ENCODE measurements at regions not wholly inside any gene's neighbourhood (a gene's known extent, or its start where the extent isn't known, plus 50 kb on each side); places are given as distances from the start of the nearest gene placed in this dataset.
A peak's percentile ranks its signal among the peaks of the same experiment; 100 is the strongest.

GRCh38 chr5:167785901-167786300 is 505.5 kb upstream of the WWC1 start:
- H3K4me3 ChIP-seq, result no peak overlapping the region
- H3K9ac ChIP-seq (ENCODE audit: insufficient read length), result no peak overlapping the region
- no peak overlapping the region for H3K27ac ChIP-seq
- DNase-seq (ENCODE audit: low read depth, low spot score), result no peak
- H3K36me3 ChIP-seq (ENCODE audit: insufficient read depth, low read length), result no peaks in the 10 kb centered on the region
- no peak for TF ChIP-seq FOXP2 (optimal IDR thresholded peaks at IDR 0.05; ENCODE audit: control extremely low read depth, extremely low read length, insufficient read depth)
- no peak for TF ChIP-seq EZH2 (IDR thresholded peaks at IDR 0.05)
- no peak for TF ChIP-seq POLR2AphosphoS5 (IDR thresholded peaks at IDR 0.05; ENCODE audit: borderline replicate concordance, low read depth, low read length)
- H3K9me3 ChIP-seq (ENCODE audit: low read depth, low read length), result no peaks in the 10 kb centered on the region

- Histone ChIP-seq H3K9me3 (ENCODE audit: low read depth, low read length) (no peaks in the 10 kb centered on the region), H3K27ac (peak overlapping the region; percentile 55; the same call in 1 of the 2 replicates), H3K9ac (ENCODE audit: insufficient read length) (no peak overlapping the region), H3K4me3 (no peak overlapping the region), H3K36me3 (ENCODE audit: insufficient read depth, low read length) (no peaks in the 10 kb centered on the region)
- DNase-seq (ENCODE audit: low read depth, low spot score), result no peak
- TF ChIP-seq EZH2 (IDR thresholded peaks at IDR 0.05), result no peak
- no peak; the same call in 1 of the 2 replicates for TF ChIP-seq POLR2AphosphoS5 (IDR thresholded peaks at IDR 0.05; ENCODE audit: borderline replicate concordance, low read depth, low read length)
- no peak for TF ChIP-seq FOXP2 (optimal IDR thresholded peaks at IDR 0.05; ENCODE audit: control extremely low read depth, extremely low read length, insufficient read depth)
These were observed 504.4 kb upstream of the WWC1 start for GRCh38 chr5:167786871-167787578.

GRCh38 chr5:167790045-167790444 is 501.4 kb upstream of the WWC1 start:
- no peaks in the 10 kb centered on the region for H3K9me3 ChIP-seq (ENCODE audit: low read depth, low read length)
- no peaks in the 10 kb centered on the region for H3K36me3 ChIP-seq (ENCODE audit: insufficient read depth, low read length)
- no peak overlapping the region for H3K9ac ChIP-seq (ENCODE audit: insufficient read length)
- DNase-seq (ENCODE audit: low read depth, low spot score), result no peak
- TF ChIP-seq EZH2 (IDR thresholded peaks at IDR 0.05) (no peak), FOXP2 (optimal IDR thresholded peaks at IDR 0.05; ENCODE audit: control extremely low read depth, extremely low read length, insufficient read depth) (no peak), POLR2AphosphoS5 (IDR thresholded peaks at IDR 0.05; ENCODE audit: borderline replicate concordance, low read depth, low read length) (no peak)
- H3K27ac ChIP-seq, result no peak overlapping the region
- no peak overlapping the region for H3K4me3 ChIP-seq

DNA sequence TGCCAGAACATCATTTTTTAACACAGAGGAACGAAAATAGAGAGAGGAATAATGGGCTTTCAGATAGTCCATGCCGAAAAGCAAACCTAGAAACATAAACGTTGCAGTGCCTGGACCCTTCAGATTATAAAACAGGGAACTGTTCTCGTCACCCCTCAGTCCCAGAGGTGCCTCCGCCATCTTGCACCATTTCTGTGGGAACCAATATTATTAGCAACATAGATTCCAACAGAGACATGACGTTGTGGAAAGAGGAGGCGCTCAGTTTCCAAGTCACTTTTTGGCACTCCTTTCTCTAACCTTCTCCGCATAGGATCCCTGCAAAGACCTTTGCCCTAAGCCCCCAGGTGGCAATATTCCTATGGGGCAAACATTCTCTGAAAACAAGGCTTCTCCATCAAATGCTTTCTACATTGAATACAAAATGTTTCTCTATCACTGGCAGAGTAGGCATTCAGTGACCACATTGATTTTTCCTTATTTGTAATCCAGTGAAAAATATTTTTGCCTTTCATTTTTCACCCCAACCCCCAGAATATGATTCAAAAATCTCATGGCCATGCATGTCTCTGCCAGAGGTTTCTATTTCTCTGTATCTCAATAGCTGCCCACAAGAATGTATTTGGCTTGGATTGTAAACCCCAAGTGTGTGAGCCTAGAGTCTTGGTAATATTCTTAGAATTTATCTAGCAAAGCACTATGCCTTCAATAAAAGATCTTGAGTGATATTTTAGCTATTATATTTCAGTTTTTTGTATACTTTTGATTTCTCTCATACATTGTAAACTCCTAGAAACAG is 500.8 kb upstream of the WWC1 start:
- Histone ChIP-seq H3K27ac (no peak overlapping the region), H3K4me3 (no peak overlapping the region), H3K9me3 (ENCODE audit: low read depth, low read length) (no peaks in the 10 kb centered on the region), H3K9ac (ENCODE audit: insufficient read length) (no peak overlapping the region), H3K36me3 (ENCODE audit: insufficient read depth, low read length) (no peaks in the 10 kb centered on the region)
- no peak for DNase-seq (ENCODE audit: low read depth, low spot score)
- TF ChIP-seq EZH2 (IDR thresholded peaks at IDR 0.05), result no peak
- no peak for TF ChIP-seq FOXP2 (optimal IDR thresholded peaks at IDR 0.05; ENCODE audit: control extremely low read depth, extremely low read length, insufficient read depth)
- TF ChIP-seq POLR2AphosphoS5 (IDR thresholded peaks at IDR 0.05; ENCODE audit: borderline replicate concordance, low read depth, low read length), result no peak

DNA sequence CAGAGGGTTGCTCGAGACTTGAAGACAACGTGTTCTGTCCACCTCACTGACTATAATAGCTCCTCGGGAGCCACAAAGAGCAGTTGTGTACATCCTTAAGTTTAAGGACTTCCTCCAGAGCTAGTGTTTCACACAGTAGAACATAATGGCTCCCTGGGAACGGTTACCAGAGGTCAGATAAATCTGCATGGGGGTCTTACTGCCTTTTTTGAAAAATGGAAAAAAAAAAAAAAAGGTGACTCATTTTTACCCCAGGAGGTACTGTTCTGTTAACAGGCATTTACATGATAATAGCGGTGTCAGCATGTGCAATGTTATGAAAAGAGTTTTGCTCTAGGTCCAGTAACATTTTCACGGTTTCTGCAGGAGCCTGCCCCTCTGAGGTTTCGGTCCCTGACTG is 498.9 kb upstream of the WWC1 start:
- TF ChIP-seq FOXP2 (optimal IDR thresholded peaks at IDR 0.05; ENCODE audit: control extremely low read depth, extremely low read length, insufficient read depth) (no peak), POLR2AphosphoS5 (IDR thresholded peaks at IDR 0.05; ENCODE audit: borderline replicate concordance, low read depth, low read length) (no peak), EZH2 (IDR thresholded peaks at IDR 0.05) (no peak)
- Histone ChIP-seq H3K27ac (no peak overlapping the region), H3K9ac (ENCODE audit: insufficient read length) (no peak overlapping the region), H3K36me3 (ENCODE audit: insufficient read depth, low read length) (no peaks in the 10 kb centered on the region), H3K4me3 (no peak overlapping the region), H3K9me3 (ENCODE audit: low read depth, low read length) (no peaks in the 10 kb centered on the region)
- DNase-seq (ENCODE audit: low read depth, low spot score), result no peak

GRCh38 chr5:167793700-167794099 is 497.7 kb upstream of the WWC1 start:
- Histone ChIP-seq H3K36me3 (ENCODE audit: insufficient read depth, low read length) (no peaks in the 10 kb centered on the region), H3K9me3 (ENCODE audit: low read depth, low read length) (no peaks in the 10 kb centered on the region), H3K27ac (no peak overlapping the region), H3K4me3 (no peak overlapping the region), H3K9ac (ENCODE audit: insufficient read length) (no peak overlapping the region)
- TF ChIP-seq FOXP2 (optimal IDR thresholded peaks at IDR 0.05; ENCODE audit: control extremely low read depth, extremely low read length, insufficient read depth), result no peak
- no peak for TF ChIP-seq POLR2AphosphoS5 (IDR thresholded peaks at IDR 0.05; ENCODE audit: borderline replicate concordance, low read depth, low read length)
- no peak for TF ChIP-seq EZH2 (IDR thresholded peaks at IDR 0.05)
- no peak for DNase-seq (ENCODE audit: low read depth, low spot score)

DNA sequence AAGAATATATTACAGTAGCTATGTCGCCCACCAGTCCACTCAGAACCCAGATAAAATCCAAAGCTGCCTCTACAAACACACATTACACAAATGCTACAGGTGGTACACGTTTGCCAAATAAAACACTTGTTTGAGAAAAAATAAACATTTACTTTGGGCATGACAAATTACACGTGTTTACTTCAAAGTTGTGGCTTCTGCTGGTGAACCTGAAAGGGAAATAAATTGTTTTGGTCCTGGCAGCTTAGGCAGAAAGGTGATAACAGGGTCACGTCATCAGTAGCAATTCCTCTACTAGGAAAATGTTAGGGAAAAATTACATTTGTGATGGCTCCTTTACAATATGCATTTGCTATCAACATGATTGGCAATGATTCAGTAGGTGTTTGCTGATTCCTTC is 497.3 kb upstream of the WWC1 start:
- TF ChIP-seq POLR2AphosphoS5 (IDR thresholded peaks at IDR 0.05; ENCODE audit: borderline replicate concordance, low read depth, low read length), result no peak
- no peak for TF ChIP-seq FOXP2 (optimal IDR thresholded peaks at IDR 0.05; ENCODE audit: control extremely low read depth, extremely low read length, insufficient read depth)
- no peak for TF ChIP-seq EZH2 (IDR thresholded peaks at IDR 0.05)
- H3K9me3 ChIP-seq (ENCODE audit: low read depth, low read length), result no peaks in the 10 kb centered on the region
- H3K9ac ChIP-seq (ENCODE audit: insufficient read length), result no peak overlapping the region
- no peak overlapping the region for H3K4me3 ChIP-seq
- no peaks in the 10 kb centered on the region for H3K36me3 ChIP-seq (ENCODE audit: insufficient read depth, low read length)
- DNase-seq (ENCODE audit: low read depth, low spot score), result no peak
- no peak overlapping the region for H3K27ac ChIP-seq

GRCh38 chr5:167796672-167797071 is 494.8 kb upstream of the WWC1 start:
- no peaks in the 10 kb centered on the region for H3K9me3 ChIP-seq (ENCODE audit: low read depth, low read length)
- no peak overlapping the region for H3K27ac ChIP-seq
- no peak overlapping the region for H3K9ac ChIP-seq (ENCODE audit: insufficient read length)
- TF ChIP-seq POLR2AphosphoS5 (IDR thresholded peaks at IDR 0.05; ENCODE audit: borderline replicate concordance, low read depth, low read length) (no peak), EZH2 (IDR thresholded peaks at IDR 0.05) (no peak), FOXP2 (optimal IDR thresholded peaks at IDR 0.05; ENCODE audit: control extremely low read depth, extremely low read length, insufficient read depth) (no peak)
- DNase-seq (ENCODE audit: low read depth, low spot score), result no peak
- no peak overlapping the region for H3K4me3 ChIP-seq
- no peaks in the 10 kb centered on the region for H3K36me3 ChIP-seq (ENCODE audit: insufficient read depth, low read length)
